Amygdala (tissue), 56 donors: ENCODE measurements at regions not wholly inside any gene's neighbourhood (a gene's known extent, or its start where the extent isn't known, plus 50 kb on each side); places are given as distances from the start of the nearest gene placed in this dataset.

Experiments used
- DNase-seq, 56 donors: peaks; one replicate each; lab custom pipeline; 2025; lab: John Stamatoyannopoulos, UW

DNA sequence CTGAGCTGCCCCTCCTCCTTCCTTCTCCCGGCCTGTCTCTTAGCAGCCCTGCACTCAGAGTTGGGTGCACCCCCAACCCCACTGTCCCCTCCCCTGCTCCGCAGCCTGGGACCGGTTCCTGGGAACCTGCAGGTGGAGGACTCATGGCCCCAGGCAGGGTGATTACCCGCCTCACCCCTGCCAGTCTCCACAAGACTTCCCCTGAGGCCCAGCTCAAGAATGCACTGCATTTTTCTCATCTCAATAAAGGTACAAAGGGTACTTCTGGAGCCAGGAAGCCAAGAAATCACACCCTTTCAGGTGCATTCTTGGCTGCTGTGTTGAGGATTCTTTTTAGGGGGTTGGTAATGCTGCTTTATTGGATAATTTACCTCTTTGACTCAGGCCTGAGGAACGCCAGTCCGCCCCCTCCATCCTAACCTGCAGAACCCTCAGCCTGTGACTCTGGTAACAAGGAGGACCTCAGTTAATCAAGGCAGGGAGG is 126.3 kb upstream of the TMPRSS2 start:
- no peak for DNase-seq

DNA sequence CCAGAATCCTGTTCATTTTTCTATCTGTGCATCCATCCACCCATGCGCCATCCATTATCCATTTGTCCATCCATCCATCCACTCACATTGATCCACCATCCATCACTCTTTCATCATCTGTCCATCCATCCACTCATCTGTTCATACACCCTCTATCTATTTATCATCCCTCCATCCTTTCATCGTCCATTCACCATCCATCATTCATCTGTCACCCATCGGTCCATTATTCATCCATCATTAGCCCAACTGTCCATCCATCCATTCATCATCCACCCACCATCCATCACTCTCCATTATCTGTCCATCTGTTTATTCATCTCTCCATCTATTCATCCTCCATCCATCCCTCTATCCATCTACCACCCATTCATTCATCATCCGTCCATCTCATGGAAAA is 125.7 kb upstream of the TMPRSS2 start:
- no peak for DNase-seq

DNA sequence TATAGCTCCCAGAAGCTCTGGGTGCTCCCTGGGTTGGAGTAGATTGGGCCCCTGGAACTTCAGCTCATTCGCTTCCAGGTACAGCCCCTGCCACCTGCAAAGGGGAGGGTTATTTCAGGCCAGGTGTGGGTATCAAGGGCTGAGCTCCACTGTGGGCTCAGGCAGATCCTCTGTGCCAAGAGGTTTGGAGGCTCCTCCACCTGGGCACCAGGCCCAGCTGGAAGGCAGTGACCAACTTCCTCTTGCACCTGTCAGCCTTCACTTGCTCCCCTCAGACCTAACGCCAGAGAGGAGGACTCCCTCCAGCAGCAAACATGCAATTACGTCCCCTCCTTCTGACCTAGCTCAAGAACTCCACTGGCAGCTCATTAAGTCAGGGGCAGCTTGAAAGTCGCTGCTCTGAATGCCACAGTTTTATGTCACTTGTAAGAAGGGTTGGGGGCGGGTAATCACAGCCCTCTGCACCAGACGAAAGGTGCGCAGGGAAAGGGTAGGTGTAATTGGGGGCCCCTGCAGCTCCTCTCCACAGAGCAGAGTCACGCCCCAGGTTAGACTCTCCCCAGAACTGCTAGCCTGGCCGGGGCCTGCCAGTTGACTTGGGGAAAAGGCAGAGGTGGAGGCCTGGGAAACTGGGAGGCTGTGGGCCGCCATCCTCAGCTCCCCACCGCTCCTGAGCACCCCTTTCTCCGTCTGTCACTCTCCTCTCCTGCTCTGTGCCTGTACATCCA is 125.0 kb upstream of the TMPRSS2 start:
- DNase-seq, result no peak

DNA sequence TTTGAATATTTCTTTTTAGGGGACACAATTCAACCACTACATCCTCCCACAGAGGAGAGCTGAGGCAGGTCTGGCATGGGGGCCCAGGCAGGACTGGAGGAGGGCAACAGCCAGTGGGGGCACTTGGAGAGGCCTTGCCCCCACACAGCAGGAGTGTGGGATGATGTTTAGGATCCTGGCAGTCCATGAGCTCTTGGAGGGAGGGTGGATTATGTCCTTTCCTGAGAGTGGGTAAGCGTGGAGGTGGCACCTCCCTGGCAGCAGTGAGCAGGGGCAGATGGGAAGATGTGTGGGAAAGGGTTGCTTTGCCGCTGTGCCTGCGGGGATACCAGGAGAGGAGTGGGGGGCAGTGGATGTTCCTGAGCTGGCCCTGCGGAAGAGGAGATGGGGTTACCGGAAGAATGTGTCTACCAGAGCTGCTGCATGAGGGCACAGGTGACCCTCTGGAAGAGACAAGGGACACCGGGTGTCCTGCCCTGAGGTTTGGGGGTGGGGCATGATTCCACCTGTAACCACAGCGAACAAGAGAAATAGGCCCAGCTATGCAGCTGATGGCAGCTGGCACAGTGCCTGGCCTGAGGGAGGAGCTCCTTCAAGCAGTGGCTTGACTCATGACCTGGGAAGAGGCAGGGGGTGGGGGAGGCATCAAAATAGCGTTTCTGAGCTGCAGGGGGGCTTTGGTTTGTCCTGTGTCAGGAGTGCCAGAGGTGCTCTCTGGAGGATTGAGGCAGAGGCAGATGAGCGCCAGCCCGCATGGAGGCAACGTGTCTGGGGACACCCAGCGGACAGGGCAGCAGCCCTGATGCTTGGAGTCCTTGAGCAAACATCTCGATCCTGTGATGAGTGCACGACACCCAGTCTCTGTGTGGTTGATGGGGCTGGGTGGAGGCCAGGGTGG is 123.9 kb upstream of the TMPRSS2 start:
- no peak for DNase-seq

DNA sequence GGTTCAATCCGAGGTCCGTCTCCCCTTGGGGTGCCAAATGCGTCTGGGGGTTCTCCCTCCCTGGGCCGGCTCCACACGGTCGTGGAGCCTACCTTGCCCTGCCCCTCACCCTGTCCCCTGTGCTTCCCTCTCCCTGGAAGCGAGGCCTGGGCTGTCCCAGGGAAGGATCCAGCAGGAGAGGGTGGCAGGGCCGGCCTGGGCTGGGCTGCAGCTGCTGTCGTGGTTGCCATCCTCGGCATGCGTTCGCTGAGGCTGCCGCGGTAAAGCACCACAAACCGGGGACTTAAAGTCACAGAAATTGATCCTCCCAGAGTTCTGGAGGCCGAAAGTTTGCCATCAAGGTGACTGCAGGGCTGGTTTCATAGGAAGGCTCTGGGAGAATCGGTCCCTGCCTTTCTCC is 123.0 kb upstream of the TMPRSS2 start:
- no peak for DNase-seq

DNA sequence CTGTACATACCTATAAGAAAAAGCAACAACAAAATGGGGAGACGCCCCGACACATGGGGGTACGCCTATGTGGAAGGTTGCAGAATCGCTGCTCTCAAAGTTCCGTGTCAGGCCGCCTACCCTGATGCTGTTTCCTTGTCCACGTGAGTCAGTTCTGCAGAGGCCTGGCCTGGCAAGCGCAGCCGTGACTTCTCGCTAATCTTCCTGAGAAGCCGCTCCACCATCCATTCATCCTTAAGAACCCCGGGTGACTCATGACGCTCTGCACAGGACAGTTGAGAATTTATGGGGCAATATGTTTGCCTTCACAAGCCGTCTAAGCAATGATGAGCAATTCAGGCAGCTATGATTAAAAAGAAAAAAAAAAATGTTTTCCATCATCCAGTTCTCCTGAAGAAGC is 122.3 kb upstream of the TMPRSS2 start:
- DNase-seq, result no peak

DNA sequence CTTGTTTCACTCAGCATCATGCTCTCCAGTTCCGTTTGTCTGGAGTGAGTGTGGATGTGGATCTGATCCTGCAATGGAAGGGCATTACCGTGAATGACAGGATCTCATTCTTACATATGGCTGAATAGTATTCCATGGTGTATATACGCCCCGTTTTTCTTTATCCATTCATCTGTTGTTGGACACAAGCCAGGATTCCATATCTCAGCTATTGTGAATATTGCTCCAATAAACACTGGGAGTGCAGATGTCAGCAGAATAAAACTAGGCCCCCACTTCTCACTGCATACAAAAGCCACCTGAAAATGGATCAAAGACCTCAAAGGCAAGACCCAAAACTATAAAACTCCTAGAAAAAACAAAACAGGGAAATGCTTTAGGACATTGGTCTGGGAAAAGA is 120.3 kb upstream of the TMPRSS2 start:
- no peak for DNase-seq

DNA sequence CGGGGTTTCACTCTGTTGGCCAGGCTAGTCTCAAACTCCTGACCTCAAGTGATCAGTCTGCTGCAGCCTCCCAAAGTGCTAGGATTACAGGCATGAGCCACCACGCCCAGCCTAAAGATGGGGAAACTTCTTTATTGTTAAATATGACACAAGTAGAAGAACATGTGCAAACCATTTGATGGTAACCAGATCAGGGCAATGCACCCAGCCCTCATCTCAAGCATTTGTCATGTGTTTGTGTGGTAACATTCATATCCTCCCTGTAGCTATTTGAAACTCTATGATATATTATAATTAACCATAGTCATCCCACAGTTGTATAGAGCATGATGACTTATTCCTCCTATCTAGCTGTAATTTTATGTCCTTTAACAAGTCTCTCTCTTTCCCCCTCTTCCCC is 119.5 kb upstream of the TMPRSS2 start:
- no peak for DNase-seq

DNA sequence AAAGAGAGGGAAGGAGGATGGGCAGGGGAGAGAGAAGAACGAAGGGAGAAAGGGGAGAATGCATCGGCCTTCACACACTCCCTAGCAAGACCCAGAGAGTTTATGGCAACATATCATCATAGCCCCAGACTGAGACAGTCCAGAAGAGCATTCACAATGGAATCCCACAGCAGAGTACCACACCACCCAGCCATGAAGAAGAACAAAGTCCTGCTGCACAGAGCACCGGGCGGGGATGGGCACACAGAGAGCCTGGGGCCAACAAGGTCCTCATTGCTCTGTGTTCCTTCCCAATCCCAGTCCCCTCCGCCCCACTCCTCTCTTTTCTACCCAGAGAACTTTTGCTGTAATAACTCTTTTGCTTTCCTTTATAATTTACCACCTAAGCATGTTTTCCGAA is 118.1 kb upstream of the TMPRSS2 start:
- DNase-seq, result no peak

DNA sequence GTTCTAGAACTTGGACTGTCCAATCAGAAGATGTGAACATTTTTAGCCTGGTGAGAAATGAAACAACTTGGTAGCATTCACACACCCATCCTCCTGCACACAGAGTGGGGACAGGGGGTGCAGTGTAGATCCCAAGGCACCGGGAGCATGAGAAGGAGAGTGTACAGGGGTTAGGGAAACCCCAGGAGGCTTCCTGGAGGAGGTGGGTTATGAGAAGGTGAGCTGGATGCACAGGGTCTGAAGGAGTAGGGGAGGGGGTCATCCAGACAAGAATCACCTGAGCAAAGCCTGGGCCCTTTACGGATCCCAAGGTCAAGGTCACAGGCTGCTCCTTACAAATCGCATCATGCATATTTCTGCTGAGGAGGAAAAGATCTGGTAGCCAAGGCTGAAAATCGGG is 117.5 kb upstream of the TMPRSS2 start:
- DNase-seq, result no peak

DNA sequence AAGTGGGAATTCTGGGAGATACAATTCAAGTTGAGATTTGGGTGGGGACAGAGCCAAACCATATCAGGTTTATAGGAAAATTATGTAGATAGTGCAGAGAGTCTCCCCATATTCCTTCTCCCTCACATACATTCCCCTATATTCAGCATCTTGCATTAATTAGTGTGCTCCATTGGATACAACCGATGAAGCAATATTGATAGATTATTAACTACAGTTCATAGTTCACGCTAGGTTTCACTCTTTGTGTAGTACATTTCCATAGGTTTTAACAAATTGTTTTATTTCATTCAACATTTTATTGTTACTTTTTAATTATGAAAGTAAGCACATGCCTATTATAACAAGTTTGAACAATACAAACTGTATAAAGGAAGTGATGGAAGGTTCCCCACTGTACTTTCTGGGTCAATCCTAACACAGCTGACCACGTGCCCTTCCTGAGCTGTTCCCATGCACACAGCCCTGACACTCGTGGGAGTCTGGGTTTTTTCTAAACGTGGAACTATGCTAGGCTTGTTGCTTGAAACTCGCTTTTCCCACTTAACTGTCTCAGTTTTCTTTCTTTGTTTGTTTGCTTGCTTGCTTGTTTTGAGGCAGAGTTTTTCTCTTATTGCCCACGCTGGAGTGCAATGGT is 116.8 kb upstream of the TMPRSS2 start:
- no peak for DNase-seq

DNA sequence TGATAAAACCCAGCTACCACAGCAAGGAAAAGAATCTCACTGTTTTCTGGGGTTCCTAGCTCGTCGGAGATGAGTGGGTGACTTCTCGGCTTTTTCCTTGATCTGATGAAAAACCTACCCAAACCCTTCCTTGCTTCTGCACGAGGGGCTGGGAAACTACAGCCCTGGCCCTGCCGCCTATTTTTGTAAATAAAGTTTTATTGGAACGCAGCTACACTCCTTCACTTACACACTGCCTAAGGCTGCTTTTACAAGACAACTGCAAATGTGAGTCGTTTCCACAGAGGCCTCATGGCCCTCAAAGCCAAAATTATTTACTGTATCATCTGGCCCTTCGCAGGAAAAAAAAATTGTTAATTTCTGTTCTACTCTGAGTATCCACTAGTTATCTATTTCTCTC is 116.0 kb upstream of the TMPRSS2 start:
- DNase-seq, result no peak

DNA sequence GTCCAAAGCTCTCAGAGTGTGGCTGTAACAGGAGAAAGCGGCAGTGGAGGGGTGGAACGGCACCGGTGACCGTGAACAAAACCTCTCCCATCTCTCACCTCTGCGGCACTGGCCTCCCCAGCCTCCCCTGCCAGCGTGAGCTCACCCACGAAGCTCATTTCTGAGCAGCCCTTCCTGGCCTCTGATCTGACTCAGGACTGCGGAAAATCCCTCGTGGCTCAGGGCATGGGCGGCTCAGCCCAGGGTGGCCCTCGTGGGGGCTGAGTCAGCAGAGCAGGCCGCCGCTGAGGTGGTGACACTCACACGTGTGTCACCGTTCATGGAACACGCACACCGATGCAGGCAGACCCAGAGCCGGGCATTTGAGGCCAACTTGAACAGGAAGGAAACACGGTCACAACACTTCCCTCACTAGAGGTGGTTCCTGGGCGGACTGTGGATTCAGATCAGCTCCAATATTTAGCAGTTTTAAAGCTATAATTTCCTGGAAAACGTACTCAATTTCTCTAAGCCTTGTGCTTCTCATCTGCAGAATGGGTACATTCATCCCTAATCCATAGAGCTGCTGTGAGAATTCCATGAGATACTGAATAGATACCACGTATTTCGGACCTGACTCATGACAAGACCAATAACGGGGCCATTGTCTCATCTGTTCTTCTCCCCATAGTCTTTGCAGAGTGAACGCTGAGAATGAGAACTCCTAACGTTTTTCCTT is 115.0 kb upstream of the TMPRSS2 start:
- no peak for DNase-seq

DNA sequence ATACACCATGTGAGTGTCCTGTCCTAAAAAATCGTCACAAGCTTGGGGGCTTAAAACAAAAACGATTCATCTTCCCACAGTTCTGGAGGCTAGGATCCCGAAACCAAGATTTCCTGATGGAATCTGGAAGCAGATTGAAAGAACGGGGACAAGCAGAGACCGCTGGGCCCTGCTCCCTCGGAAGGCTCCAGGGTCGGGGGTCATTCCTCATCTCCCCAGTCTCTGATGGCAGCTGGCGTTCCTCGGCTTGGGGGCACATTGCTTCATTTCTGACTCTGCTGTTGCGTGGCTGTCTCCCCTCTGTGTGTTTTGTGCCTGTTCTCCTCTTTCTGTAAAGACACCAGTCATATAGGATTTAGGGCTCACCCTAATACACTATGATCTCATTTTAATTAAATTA is 114.2 kb upstream of the TMPRSS2 start:
- no peak for DNase-seq

DNA sequence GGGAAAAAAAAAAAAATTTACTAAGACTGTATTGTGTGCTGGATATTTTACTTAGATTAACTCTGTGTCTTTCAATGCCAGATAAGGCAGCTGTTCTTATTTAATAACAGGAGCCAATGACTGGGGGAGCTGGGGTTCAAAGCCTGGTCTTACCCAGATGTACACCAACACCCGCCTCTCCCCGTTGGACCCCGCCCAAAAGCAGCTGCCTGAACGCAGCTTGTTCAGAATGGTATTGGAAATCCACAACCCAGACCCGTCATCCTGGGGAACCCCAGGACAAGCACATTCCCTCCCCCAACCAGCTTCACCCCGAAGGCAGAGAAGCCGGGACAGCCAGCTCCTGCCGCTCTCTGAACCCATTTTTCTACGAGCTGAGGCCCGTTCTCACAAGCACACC is 113.6 kb upstream of the TMPRSS2 start:
- no peak for DNase-seq

DNA sequence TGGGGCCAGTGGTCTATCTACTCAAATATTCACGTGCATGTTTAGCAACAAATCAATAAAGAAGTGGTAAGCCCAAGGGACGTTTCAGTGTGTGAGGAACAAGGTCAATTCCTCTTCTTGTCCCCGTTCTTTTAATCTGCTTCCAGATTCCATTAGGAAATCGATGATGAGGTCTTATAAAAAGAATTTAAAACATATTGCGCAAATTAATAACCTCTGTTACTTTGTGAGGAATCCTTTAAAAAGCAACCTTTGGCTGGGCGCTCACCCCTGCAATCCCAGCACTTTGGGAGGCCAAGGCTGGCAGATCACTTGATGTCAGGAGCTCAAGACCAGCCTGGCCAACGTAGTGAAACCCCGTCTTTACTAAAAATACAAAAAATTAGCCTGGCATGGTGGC is 113.0 kb upstream of the TMPRSS2 start:
- no peak for DNase-seq

DNA sequence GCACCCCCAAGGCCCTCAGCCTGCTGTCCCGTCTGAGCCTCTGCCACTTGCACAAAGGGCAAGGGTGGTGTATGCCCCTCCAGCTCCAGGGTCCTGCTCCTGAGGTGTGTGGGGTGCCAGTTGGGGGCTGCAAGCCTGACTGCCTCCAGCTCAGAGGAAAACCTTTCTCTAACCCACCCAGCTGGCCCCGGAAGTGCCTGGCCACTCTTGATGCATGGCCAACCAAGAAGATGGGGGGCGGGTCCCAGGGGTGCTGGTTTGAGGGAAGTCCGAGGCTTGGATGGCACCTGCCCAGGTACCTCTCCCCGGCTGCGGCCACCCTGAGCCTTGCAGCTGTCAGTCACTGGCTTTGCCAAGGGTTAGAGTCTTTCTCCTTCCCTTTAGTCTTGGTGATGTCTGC is 112.6 kb upstream of the TMPRSS2 start:
- no peak for DNase-seq

DNA sequence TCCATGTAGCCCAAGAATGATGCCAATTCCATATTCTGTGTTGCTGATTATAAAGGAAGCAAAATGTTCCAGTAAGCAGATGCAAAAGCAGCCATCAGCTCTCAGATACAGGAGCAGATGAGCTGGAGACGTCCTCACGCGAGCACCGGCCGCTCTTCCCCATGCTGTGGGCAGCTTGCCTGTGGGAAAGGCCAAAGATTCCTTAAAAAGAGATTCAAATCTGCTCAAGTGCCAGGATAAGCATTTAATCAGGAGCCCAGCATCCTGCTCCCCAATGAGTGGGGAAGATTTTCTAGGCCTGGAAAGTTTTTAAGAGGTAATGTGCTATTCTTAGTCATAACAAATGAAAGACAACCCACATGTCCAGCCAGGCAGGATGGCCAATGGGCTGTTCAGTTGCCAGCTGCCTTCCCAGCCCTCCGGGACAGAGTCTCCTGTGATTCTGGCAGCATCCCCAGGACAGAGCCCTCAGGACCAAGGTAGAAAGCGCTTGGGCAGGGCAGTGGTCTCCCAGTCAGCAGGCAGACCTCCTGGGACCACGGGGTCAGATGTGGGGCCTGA is 108.2 kb upstream of the TMPRSS2 start:
- DNase-seq, result peak in 3 of 56 donors; percentile 3 to 14 (median 4)

DNA sequence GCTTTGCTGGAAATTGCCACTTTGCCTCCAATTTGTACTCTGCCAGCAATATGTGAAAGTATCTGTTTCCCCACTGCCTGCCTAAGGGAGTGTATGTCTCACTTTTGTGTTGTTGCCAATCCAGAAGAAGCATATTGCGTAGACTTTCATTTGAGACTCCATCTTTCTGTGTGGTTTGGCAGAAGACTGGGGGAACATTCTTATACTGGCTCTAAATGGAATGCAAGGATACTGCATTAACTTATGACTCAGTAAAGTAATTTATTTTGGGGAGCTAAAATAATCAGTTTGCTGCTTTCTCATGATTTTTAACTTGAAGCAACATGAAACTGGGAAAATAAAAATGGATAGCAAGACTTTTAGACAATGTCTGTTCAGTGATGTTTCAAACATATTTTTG is 107.7 kb upstream of the TMPRSS2 start:
- peak in 1 of 56 donors; percentile 0 for DNase-seq

DNA sequence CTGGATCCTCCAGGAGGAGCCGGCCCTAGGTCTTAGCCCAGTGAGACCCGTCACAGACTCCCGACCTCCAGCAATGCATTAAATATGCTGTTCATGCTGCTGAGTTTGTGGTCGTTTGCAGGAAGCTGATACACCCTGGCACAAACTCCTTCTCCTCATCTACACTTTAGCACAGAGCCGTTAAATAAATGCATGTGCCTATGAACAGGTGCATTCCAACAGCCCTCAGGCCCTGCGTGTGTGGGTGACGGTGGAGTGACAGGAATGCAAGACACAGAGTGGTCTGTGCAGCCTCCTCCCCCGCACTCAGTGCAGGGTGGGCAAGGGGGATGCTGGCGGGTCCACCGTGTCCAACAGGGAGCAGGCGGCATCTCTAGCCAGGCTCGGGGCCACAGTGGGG is 106.6 kb upstream of the TMPRSS2 start:
- no peak for DNase-seq
